Fibroblast of skin of left quadriceps (primary cell): ENCODE measurements at regions not wholly inside any gene's neighbourhood (a gene's known extent, or its start where the extent isn't known, plus 50 kb on each side); places are given as distances from the start of the nearest gene placed in this dataset.
"Not testable (repeated sequence)": the region's sequence is repeated elsewhere in the genome, so short reads cannot be mapped to it uniquely, and the experiment has no call there.

Experiments used
- DNase-seq, 2 experiments: peaks; one replicate each; pipeline ENCODE4 v3.0.0-alpha.2; 2013; ENCODE audit warnings: low read depth in 2 of 2

- no peak for DNase-seq
Observed at GRCh38 chr5:116750631-116751580, 176.3 kb upstream of the SEMA6A start.

DNA sequence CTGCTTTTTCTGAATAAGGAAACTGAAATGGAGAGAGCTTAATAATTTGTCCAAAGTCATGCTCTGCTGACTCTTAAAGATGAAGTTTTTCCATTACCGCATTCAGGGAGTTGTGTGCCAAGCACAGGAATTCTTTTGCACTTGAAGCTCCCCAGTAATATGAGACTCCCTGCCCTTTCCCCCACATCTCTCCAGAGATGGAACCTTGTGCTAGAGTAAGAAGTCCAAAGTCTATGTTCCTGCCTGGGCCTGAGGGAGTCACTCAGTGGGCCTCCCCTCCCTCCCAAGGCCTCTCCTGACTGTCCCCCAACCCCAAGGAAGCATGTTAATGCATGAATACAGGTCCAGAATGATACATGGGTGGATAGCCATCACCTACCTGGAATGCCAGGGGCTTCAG is 173.3 kb upstream of the SEMA6A start:
- no peak for DNase-seq

GRCh38 chr5:116746668-116747067 is 172.0 kb upstream of the SEMA6A start:
- DNase-seq, result no peak

- DNase-seq, result no peak
Observed at GRCh38 chr5:116740771-116741170, 166.1 kb upstream of the SEMA6A start.

DNA sequence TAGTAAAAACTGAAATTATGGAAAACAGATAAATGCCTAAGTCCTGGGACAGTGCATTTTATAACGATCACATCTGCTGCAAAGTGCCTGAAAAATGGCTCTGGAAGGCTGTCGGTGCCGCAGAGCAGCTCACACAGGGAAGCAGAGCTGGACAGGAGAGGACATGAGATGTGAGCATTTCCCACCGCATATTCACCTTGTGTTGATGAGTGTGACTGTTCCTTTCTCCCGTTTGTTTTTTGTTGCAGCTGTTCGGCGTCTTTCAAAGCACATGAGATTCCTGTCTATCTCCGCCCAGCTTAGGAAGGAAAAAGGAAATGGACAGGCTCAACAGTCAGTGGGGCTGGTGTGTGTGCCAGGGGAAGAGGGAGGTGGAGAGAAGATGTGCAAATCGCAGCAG is 164.9 kb upstream of the SEMA6A start:
- no peak for DNase-seq

DNA sequence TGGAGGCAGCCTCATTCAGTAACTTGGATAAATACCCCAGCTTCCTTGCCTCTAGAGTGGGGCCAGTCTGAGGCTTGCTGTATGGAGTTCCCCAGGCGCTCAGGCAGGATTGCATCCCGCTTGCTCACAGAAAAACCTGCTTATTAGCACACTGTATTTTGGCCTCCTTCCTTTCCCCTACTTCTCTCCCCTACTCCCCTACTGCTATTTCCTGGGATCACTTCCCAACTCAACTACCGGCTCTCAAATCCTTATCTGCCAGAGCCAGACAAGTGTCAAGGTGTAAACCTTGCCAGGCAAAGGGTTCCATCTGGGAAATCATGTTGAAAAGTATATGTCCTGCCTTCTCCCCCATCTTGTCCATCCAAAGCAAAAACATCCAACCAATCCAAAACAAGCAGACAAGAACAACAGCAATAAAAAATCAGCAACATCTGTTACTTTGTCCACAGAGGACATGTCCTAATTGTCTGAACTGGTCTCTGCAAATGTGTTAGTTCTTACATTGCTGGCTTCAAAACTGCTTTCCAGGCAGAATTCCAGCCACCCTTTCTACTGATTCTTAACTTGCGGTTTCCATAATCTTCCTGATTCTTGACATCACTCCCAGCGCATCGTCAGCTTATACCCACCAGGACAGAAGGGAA is 164.1 kb upstream of the SEMA6A start:
- no peak for DNase-seq

DNA sequence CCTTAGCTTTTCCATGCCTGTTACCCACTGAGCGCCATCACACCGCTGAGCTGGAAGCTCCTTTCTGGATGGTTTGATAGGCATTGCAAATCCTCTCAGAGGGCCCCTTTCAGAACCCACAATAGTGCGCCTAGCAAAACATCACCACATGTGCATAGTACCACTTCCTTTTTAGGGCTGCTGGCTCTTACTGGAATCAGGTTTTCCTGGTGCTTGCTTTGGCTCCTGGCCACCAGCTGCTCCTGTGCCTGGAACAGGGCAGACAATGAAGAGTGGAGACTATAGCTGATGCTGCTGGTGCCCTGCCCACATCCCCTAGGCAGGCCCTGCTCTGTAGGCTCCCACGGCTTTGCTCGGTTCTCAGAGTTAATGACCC is 163.6 kb upstream of the SEMA6A start:
- no peak for DNase-seq

GRCh38 chr5:116736671-116737070 is 162.0 kb upstream of the SEMA6A start:
- DNase-seq, result no peak

GRCh38 chr5:116733991-116734975 is 159.7 kb upstream of the SEMA6A start:
- DNase-seq, result no peak

DNA sequence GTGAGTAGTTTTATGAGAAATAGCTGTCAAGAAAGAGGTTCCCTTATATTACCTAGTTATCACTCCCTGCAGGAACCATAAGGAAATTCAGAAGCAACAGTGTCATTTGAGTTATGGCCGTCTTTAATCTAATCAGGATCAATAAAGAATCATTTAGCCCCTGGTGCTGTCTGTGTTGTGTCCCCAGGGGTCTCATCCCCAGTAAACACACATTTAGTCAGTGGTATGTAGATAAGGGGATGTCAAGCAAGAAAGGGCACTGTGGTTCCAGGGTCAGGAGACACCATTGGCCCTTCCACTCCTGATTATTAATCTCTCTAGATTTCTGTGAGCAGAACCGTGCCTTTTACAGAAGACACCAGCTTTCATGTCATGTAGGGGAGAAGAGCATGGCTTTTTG is 158.0 kb upstream of the SEMA6A start:
- no peak for DNase-seq

DNA sequence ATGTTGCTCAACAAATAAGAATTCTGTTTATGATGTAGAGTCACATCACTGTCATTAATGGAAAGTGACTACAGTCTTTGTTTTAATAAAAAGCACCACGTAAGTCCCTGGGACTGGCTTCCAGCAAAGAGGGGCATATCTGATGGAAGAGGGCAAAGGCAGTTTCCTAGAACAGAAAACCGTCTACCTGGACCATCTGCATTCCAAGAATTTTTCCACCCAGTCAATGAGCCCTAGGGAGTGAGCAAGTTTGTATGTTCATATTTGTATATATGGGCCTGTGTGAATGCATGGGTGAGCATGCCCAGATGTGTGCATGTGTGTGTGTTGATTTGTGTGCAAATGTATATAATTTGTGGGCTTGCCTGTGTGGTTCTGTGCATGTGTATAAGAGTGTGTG is 156.8 kb upstream of the SEMA6A start:
- DNase-seq, result no peak

DNA sequence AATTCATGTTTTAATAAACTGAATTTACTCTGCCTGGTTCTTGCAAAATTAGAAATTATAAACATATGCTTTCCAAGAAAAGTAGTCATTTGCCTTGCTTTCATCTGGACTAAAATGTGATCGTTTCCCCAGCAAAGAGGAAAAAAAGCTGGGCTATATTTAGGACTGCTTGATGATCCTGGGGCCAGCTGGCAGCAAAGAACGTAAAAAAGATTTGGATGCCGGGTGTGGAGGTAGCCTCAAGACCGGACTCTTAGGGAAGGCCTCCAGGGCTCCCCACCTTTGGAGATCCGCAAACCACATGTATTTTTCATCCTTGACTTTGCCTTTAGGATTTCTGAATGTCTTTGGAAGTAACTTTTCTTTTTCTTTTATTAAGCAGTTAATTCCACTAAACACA is 156.1 kb upstream of the SEMA6A start:
- DNase-seq, result no peak

- no peak for DNase-seq
Observed at GRCh38 chr5:116730185-116730584, 155.6 kb upstream of the SEMA6A start.

DNA sequence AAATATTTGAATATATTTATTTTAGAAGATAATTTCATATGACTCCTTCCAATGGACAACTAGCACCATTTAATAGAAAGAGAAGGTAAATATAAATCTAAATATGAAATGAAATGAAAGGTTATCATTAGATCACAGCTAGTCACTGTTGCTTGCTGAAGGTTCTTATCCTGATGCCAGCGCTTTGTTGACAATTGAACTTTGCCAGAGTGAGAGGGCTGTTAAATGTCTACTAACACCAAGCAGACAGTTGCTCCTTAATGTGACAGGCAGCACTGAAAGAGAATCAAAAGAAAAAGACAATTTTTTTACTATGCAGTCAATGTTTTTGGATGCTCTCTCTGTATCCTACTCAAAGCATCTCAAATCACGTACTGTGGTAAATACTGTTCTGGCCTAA is 152.6 kb upstream of the SEMA6A start:
- DNase-seq, result no peak

GRCh38 chr5:116726180-116726579 is 151.6 kb upstream of the SEMA6A start:
- not testable (repeated sequence) for DNase-seq

- no peak for DNase-seq
Observed at GRCh38 chr5:116724971-116725370, 150.3 kb upstream of the SEMA6A start.

- DNase-seq, result no peak
Observed at GRCh38 chr5:116722651-116723050, 148.0 kb upstream of the SEMA6A start.

GRCh38 chr5:116719106-116719505 is 144.5 kb upstream of the SEMA6A start:
- DNase-seq, result no peak

DNA sequence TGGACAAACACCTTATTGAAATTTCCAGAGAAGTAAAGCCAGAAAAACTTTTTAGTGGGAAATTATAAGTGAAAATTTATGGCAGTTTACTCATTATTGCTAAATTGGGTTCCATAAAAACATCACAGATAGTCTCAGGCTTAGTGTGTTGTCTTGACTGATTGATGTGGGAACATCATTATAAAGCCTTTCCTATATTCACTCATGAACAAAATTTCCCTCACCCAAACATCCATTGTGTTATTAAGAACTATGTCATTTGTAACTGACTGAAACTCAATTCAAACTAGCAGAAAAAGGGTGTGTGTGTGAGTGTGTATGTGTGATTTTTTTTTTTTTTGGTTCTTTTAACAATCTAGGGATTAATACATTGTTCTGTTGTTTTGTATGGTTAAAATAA is 143.7 kb upstream of the SEMA6A start:
- no peak for DNase-seq

DNA sequence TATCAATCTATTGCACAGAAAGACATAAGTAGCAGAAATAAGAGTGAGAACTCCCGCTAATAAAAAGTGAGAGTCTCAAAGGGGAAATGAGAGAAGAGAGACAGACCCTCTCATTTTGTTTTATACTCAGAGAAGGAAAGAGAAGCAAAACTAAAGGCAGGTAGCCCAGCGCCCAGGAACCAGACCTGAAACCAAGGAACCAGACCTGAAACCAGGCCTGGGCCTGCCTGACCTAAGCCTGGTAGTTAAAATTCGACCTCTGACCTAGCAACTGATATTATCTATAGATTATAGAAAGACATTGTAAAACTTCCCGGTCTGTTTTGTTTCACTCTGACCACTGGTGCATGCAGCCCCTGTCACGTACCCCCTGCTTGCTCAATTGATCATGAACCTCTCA is 134.5 kb upstream of the SEMA6A start:
- no peak for DNase-seq

DNA sequence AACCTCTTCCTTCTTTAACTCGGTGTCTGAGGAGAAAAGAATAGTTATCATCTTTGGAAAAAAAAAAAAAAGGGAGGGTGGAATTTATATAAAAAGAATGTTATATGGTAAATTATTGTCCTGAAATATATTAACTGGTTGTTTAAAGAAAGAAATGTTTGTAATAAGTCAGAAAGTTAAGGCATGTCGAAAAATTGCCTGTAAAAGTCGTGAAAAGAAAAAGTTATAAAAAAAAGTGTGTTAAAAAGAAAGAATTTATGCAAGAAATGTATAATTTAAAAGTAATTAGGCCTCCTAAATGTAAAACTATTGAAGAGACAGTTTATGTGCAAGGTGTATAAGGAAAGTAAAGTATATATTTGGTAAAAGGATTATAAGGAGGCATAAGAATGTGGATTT is 130.5 kb upstream of the SEMA6A start:
- DNase-seq, result not testable (repeated sequence)

DNA sequence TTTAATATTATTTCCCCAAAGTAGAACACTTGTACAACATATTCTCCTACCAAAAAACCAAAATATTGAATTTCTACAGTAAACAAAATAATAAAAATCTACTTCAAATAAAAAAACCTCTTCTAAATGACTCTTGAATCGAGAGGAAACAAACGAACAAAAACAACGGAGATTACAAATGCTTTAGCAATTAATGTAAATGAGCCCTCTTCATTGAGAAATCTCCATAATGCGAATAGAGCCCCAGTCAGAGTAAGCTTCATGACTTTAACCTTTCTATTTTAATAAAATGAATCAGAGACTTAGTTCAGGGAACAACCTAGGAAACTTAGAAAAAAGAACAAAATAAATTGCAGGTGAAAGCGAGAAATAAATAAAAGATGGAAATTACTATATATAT is 129.3 kb upstream of the SEMA6A start:
- no peak for DNase-seq
